H1 (cell line): ENCODE measurements at regions not wholly inside any gene's neighbourhood (a gene's known extent, or its start where the extent isn't known, plus 50 kb on each side); places are given as distances from the start of the nearest gene placed in this dataset.

Experiments
- CTCF ChIA-PET: fragments of 300-600 bp; sonication (Branson Sonifier 250); formaldehyde crosslinking; loops from one replicate; lab custom pipeline; 2021; ENCODE audit not compliant: partially characterized antibody; lab: Charles Lee
- POLR2A ChIA-PET: fragments of 300-600 bp; sonication (Branson Sonifier 250); formaldehyde crosslinking; loops from one replicate; lab custom pipeline; 2021; ENCODE audit warnings: inconsistent platforms; ENCODE audit not compliant: partially characterized antibody; lab: Charles Lee
- DNase-seq, 2 experiments: peaks; one replicate each; pipeline versions ENCODE4 v3.0.0 to v3.0.0-alpha.2; 2010 to 2022; ENCODE audit warnings: low spot score in 2 of 2, low read depth in 1 of 2, mixed read lengths in 1 of 2
- FAIRE-seq: peaks from 2 replicates; lab custom pipeline; 2011; peaks lifted over from hg19 to GRCh38; lab: Jason Lieb, UNC
- H2AFZ ChIP-seq: 2 replicates; pipeline ENCODE4 v1.8.1; 2012; ENCODE audit warnings: low read length, inconsistent platforms
- H2AK5ac ChIP-seq: 2 replicates; pipeline ENCODE4 v1.6.1; 2013; ENCODE audit warnings: low read depth, low read length
- H2BK120ac ChIP-seq: replicated peaks from 2 replicates; pipeline ENCODE3; 2013; ENCODE audit warnings: low read depth, low read length, inconsistent platforms
- H2BK12ac ChIP-seq: 2 replicates; pipeline ENCODE4 v1.6.1; 2013; ENCODE audit warnings: low read depth, low read length
- H2BK15ac ChIP-seq: 2 replicates; pipeline ENCODE4 v1.6.1; 2013; ENCODE audit warnings: low read length
- H2BK20ac ChIP-seq: 2 replicates; pipeline ENCODE4 v1.6.1; 2013; ENCODE audit warnings: low read length
- H2BK5ac ChIP-seq: 2 replicates; pipeline ENCODE4 v1.6.1; 2013; ENCODE audit warnings: low read depth, low read length
- H3K14ac ChIP-seq: 2 replicates; pipeline ENCODE4 v1.6.1; 2013; ENCODE audit warnings: inconsistent platforms; ENCODE audit not compliant: insufficient read length
- H3K18ac ChIP-seq: 2 replicates; pipeline ENCODE4 v1.6.1; 2013; ENCODE audit warnings: low read length; ENCODE audit errors: extremely low read depth
- H3K23ac ChIP-seq: 2 replicates; pipeline ENCODE4 v1.6.1; 2013; ENCODE audit warnings: inconsistent platforms; ENCODE audit not compliant: insufficient read length
- H3K23me2 ChIP-seq: 2 replicates; pipeline ENCODE4 v1.6.1; 2013; ENCODE audit warnings: low read depth, low read length
- H3K27ac ChIP-seq: 2 replicates; pipeline ENCODE4 v1.6.1; 2011; ENCODE audit warnings: low read depth, low read length, inconsistent platforms
- H3K27me3 ChIP-seq, 4 experiments: replicated peaks in 1 of 4; 1 replicate in 1 of 4; 2 replicates in 3 of 4; pipeline versions ENCODE4 v1.6.1 to v1.8.1; 2011 to 2013; ENCODE audit warnings: low read length in 3 of 4, mild to moderate bottlenecking in 3 of 4, inconsistent platforms in 2 of 4, mixed read lengths in 2 of 4, moderate library complexity in 1 of 4; ENCODE audit not compliant: control insufficient read depth in 3 of 4, insufficient read depth in 3 of 4; ENCODE audit errors: extremely low read depth in 1 of 4
- H3K36me3 ChIP-seq, 4 experiments: 2 replicates each; pipeline versions ENCODE4 v1.6.1 to v1.8.1; 2011 to 2013; ENCODE audit warnings: mild to moderate bottlenecking in 4 of 4, low read length in 3 of 4, moderate library complexity in 2 of 4, control low read depth in 1 of 4, inconsistent platforms in 1 of 4; ENCODE audit not compliant: insufficient read depth in 4 of 4, control insufficient read depth in 2 of 4
- H3K4ac ChIP-seq: replicated peaks from 2 replicates; pipeline ENCODE3; 2013; ENCODE audit warnings: low read length, low read depth, mixed read lengths, inconsistent platforms; ENCODE audit not compliant: insufficient read length
- H3K4me1 ChIP-seq, 4 experiments: replicated peaks in 1 of 4; 1 replicate in 1 of 4; 2 replicates in 3 of 4; pipeline versions ENCODE4 v1.6.1 to v1.8.1; 2011 to 2013; ENCODE audit warnings: low read length in 3 of 4, inconsistent platforms in 2 of 4, mixed read lengths in 1 of 4; ENCODE audit not compliant: insufficient read depth in 4 of 4, control insufficient read depth in 3 of 4
- H3K4me2 ChIP-seq, 2 experiments: 2 replicates each; pipeline versions ENCODE4 v1.6.1 to v1.8.1; 2011 to 2013; ENCODE audit warnings: low read depth in 2 of 2, low read length in 2 of 2, control low read depth in 1 of 2, inconsistent platforms in 1 of 2, mild to moderate bottlenecking in 1 of 2; ENCODE audit not compliant: insufficient read depth in 1 of 2
- H3K4me3 ChIP-seq, 4 experiments: fragments of 200-600, 300-600 bp in 1 of 4; sonication (generic), shearing (Covaris generic), sonication (Bioruptor Twin) in 1 of 4; 2 replicates each; pipeline versions ENCODE4 v1.5.1 to v1.8.1; 2011 to 2016; ENCODE audit warnings: low read length in 4 of 4, low read depth in 3 of 4, control low read depth in 2 of 4, inconsistent platforms in 2 of 4, mild to moderate bottlenecking in 2 of 4, mixed read lengths in 1 of 4, moderate library complexity in 1 of 4; ENCODE audit not compliant: insufficient read depth in 2 of 4; ENCODE audit errors: extremely low read depth in 1 of 4
- H3K56ac ChIP-seq: replicated peaks from 2 replicates; pipeline ENCODE3; 2013; ENCODE audit warnings: low read depth, mild to moderate bottlenecking, mixed read lengths, low read length, inconsistent platforms; ENCODE audit not compliant: insufficient read length
- H3K79me1 ChIP-seq: 2 replicates; pipeline ENCODE4 v1.6.1; 2013; ENCODE audit warnings: low read depth, low read length, control low read depth
- H3K79me2 ChIP-seq, 2 experiments: 2 replicates each; pipeline versions ENCODE4 v1.6.1 to v1.8.1; 2012 to 2013; ENCODE audit warnings: low read length in 2 of 2, mild to moderate bottlenecking in 2 of 2, inconsistent platforms in 1 of 2; ENCODE audit not compliant: insufficient read depth in 2 of 2, control insufficient read depth in 1 of 2
- H3K9ac ChIP-seq, 4 experiments: replicated peaks in 1 of 4; 1 replicate in 1 of 4; 2 replicates in 3 of 4; pipeline versions ENCODE4 v1.6.1 to v1.8.1; 2011 to 2013; ENCODE audit warnings: low read depth in 3 of 4, low read length in 3 of 4, control low read depth in 2 of 4, mild to moderate bottlenecking in 2 of 4, moderate library complexity in 2 of 4, inconsistent platforms in 1 of 4; ENCODE audit errors: extremely low read depth in 1 of 4
- H3K9me3 ChIP-seq, 2 experiments: 2 replicates each; pipeline versions ENCODE4 v1.6.1 to v1.8.1; 2012 to 2013; ENCODE audit warnings: mild to moderate bottlenecking in 2 of 2, moderate library complexity in 2 of 2, control low read depth in 1 of 2, inconsistent platforms in 1 of 2, low read depth in 1 of 2, low read length in 1 of 2, mixed read lengths in 1 of 2; ENCODE audit not compliant: insufficient read depth in 2 of 2
- H4K20me1 ChIP-seq, 2 experiments: replicated peaks in 1 of 2; 2 replicates each; pipeline versions ENCODE3 to v1.8.1; 2011 to 2013; ENCODE audit warnings: inconsistent platforms in 2 of 2, low read length in 2 of 2, mild to moderate bottlenecking in 1 of 2; ENCODE audit not compliant: insufficient read depth in 2 of 2, control insufficient read depth in 1 of 2
- H4K5ac ChIP-seq: 2 replicates; pipeline ENCODE4 v1.6.1; 2013; ENCODE audit warnings: low read length, low read depth, mixed read lengths, inconsistent platforms; ENCODE audit not compliant: insufficient read length
- H4K8ac ChIP-seq: 2 replicates; pipeline ENCODE4 v1.8.0; 2013; ENCODE audit warnings: mild to moderate bottlenecking, moderate library complexity, low read length, inconsistent platforms; ENCODE audit not compliant: insufficient read depth; ENCODE audit errors: extremely low read depth
- H4K91ac ChIP-seq: replicated peaks from 2 replicates; pipeline ENCODE3; 2013; ENCODE audit warnings: low read length, mixed read lengths, inconsistent platforms; ENCODE audit not compliant: insufficient read length
- CEBPB ChIP-seq: IDR thresholded peaks from 2 replicates; pipeline ENCODE4 v1.6.1; 2012; ENCODE audit warnings: low read depth, low read length
- CHD1 ChIP-seq: IDR thresholded peaks from 2 replicates; pipeline ENCODE4 v1.6.1; 2012; ENCODE audit warnings: low read depth, low read length, improper control_type of control experiment
- CREB1 ChIP-seq: IDR thresholded peaks from 2 replicates; pipeline ENCODE4 v1.6.1; 2012; ENCODE audit warnings: inconsistent platforms
- JUN ChIP-seq: IDR thresholded peaks from 2 replicates; pipeline ENCODE4 v1.6.1; 2011; ENCODE audit warnings: low read depth, mild to moderate bottlenecking, improper control_type of control experiment, low read length
- JUND ChIP-seq: IDR thresholded peaks from 2 replicates; pipeline ENCODE4 v1.6.1; 2011; ENCODE audit warnings: mild to moderate bottlenecking, improper control_type of control experiment, low read length
- MAFK ChIP-seq: IDR thresholded peaks from 2 replicates; pipeline ENCODE4 v1.6.1; 2012; ENCODE audit warnings: low read depth, mild to moderate bottlenecking, improper control_type of control experiment, low read length
- MAX ChIP-seq: IDR thresholded peaks from 2 replicates; pipeline ENCODE4 v1.6.1; 2012; ENCODE audit warnings: inconsistent platforms
- NANOG ChIP-seq: IDR thresholded peaks from 2 replicates; pipeline ENCODE4 v1.6.1; 2011; ENCODE audit warnings: low read length, low read depth, mild to moderate bottlenecking, inconsistent platforms; ENCODE audit not compliant: insufficient read depth, poor library complexity, severe bottlenecking
- POU5F1 ChIP-seq: IDR thresholded peaks from 2 replicates; pipeline ENCODE4 v1.6.1; 2011; ENCODE audit warnings: low read depth, mild to moderate bottlenecking, low read length, moderate library complexity
- SIX5 ChIP-seq: IDR thresholded peaks from 2 replicates; pipeline ENCODE4 v1.6.1; 2011; ENCODE audit warnings: mild to moderate bottlenecking, low read depth, low read length
- SP1 ChIP-seq: IDR thresholded peaks from 2 replicates; pipeline ENCODE4 v1.6.1; 2011; ENCODE audit warnings: low read depth, low read length
- SP4 ChIP-seq: IDR thresholded peaks from 2 replicates; pipeline ENCODE4 v1.6.1; 2012; ENCODE audit warnings: low read length, inconsistent platforms
- TAF1 ChIP-seq: IDR thresholded peaks from 2 replicates; pipeline ENCODE4 v1.6.1; 2011; ENCODE audit warnings: mild to moderate bottlenecking, low read depth, low read length
- WGBS, 2 experiments: shearing (Covaris generic) in 1 of 2; methylation state at CpG; one replicate each; pipeline versions ENCODE4 v1.1.6 to v1.1.7; 2013 to 2015; ENCODE audit warnings: low lambda C conversion rate in 2 of 2, mixed read lengths in 2 of 2, inconsistent platforms in 1 of 2, low coverage in 1 of 2, missing lambda C conversion rate in 1 of 2; ENCODE audit not compliant: insufficient replicate concordance in 2 of 2, insufficient coverage in 1 of 2, insufficient read length in 1 of 2; ENCODE audit errors: extremely low coverage in 1 of 2, missing lambda C conversion rate in 1 of 2; 5-methylcytosine and 5-hydroxymethylcytosine counted together

GRCh38 chr12:124454352-124454725, 113.1 kb downstream of the NCOR2 start:
- Histone ChIP-seq H3K18ac (no peak overlapping the region), H2BK5ac (peak overlapping the region; percentile 24; the same call in 1 of the 2 replicates), H3K4ac (no peak overlapping the region), H3K9ac (no peak overlapping the region), H3K56ac (no peak overlapping the region), H4K91ac (no peak overlapping the region), H3K79me1 (peaks cover 11% of the 10 kb centered on the region), H3K27ac (no peak overlapping the region), H4K5ac (no peak overlapping the region), H3K14ac (no peak overlapping the region), H3K36me3 (peaks cover 0 to 15% (median 8%) of the 10 kb centered on the region in 4 experiments; a peak in 6 of 8 replicates), H2BK12ac (no peak overlapping the region), H3K27me3 (no peaks in the 10 kb centered on the region), H3K23me2 (no peaks in the 10 kb centered on the region), H3K79me2 (peaks cover 0 to 5% of the 10 kb centered on the region in 2 experiments; a peak in 1 of 4 replicates), H3K4me2 (no peak overlapping the region), H3K23ac (no peak overlapping the region), H4K20me1 (peaks cover 9 to 13% of the 10 kb centered on the region in 2 experiments), H2BK20ac (no peak overlapping the region), H3K4me1 (peaks cover 0 to 8% (median 0%) of the 10 kb centered on the region in 4 experiments; a peak in 2 of 7 replicates), H3K4me3 (no peak overlapping the region), H2AFZ (no peak overlapping the region), H4K8ac (no peak overlapping the region), H2BK15ac (no peak overlapping the region), H2BK120ac (no peak overlapping the region), H3K9me3 (no peaks in the 10 kb centered on the region), H2AK5ac (no peak overlapping the region)
- WGBS, 2 experiments, result 89% methylated on average over 10 of the region's 11 CpGs; no CpG with 5 or more reads in 1 of the 2 experiments
- DNase-seq, result no peak
- POLR2A ChIA-PET, result no interaction called here
- CTCF ChIA-PET, result interaction anchor here (1.2 to 2.2 kb wide), 3 partner anchors 15 to 85 kb away, joined by 3 to 8 read pairs (median 4); no protein-coding TSS in a partner anchor
- TF ChIP-seq NANOG (no peak), CHD1 (no peak), CEBPB (no peak), JUN (no peak), POU5F1 (no peak), SP4 (no peak), MAFK (no peak), JUND (no peak), MAX (no peak), SP1 (no peak), SIX5 (no peak), CREB1 (no peak), TAF1 (no peak)
- no peak for FAIRE-seq
